HCEC 1CT (cell line): ENCODE measurements at regions not wholly inside any gene's neighbourhood (a gene's known extent, or its start where the extent isn't known, plus 50 kb on each side); places are given as distances from the start of the nearest gene placed in this dataset.
A peak's percentile ranks its signal among the peaks of the same experiment; 100 is the strongest.

ENCODE experiments used
- DNase-seq: peaks from one replicate; pipeline ENCODE4 v3.0.0-alpha.2; 2017

DNA sequence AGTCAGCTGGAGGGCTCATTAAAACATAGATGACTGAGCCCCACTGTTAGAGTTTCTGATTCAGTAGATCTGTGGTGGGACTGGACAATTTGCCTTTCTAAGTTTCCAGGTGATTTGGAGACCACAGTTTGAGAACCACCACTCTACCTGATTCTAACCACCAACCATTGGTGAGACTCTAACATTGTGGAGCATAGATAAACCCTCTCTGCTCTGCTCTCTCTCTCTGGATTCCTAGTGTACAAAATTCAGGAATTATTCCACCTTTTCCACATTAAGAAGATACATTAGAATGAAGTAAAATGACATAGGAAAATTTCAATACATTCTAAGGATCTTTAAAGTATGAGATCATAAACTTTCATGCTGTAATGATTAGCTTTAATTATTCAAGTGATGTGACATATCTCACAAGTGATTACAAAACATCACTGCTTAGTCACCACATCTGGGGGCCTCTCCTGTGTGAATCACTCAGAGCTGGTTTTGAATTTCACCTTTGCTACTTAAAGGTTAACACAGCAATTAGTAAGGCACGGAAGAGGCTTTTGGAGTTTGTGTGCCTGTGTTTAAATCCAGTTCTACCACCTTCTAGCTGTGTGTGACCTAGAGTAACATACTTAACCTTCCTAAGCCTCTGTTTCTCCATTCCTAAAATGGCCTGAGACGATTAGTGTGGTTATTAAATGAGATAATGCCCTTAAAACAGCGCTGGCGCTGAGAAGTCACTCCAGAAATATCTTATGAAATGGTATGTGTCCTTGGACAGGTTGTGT, 78.5 kb upstream of the NBEA start:
- peak; percentile 7 for DNase-seq

DNA sequence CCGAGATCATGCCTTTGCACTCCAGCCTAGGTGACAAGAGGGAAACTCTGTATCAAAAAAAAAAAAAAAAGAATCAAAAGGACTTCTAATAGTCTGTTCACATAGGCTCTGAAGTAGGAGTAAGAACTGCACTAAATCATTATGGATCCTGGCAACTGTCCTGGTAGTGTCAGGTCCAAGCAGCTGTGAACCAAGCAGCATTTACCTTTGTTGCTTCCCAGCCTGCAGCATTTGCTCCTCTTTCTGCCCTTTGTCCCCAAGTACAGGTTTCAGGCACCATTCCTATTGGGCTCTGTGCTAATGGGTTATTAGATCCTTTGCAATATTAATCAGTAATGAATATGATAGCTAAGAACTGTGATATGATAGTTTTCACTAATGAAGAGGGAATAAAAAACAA, 77.4 kb upstream of the NBEA start:
- DNase-seq: no peak

DNA sequence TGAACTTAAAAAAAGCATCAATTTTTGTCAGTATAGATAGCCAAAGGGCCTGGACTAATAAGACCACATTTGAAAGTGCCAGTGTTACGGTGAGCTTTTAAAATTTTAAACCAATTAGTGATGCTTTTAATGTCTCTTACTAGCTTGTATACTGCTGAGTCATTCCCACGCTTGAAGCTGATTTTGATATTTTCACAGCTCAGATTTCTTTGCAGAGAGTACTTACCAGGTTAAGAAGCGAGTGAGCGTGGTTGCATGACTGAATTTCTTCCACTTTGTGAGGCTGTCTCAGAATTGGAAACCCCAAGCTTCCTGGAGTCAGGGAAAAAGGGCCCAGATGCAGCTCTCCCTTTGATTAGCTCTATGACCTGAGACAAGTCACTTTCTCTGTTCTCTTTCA, 74.5 kb upstream of the NBEA start:
- no peak for DNase-seq

DNA sequence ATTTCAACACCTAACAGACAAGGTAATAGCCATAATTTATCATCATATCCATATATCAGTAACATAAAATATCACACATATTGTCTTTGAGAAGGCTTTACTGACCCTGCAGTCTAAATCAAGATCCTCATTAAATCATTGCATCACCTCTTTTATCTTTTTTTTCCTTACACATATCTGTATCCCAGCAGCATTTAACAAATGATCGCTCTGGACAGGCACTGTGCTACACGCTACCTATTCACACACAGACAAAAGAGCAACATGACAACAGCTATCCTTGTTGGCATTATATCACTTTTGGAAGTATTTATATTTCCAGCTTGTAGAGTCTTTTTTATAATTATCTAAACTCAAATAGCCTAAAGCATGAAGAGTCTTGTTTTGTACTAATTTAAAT, 73.3 kb upstream of the NBEA start:
- DNase-seq: no peak

DNA sequence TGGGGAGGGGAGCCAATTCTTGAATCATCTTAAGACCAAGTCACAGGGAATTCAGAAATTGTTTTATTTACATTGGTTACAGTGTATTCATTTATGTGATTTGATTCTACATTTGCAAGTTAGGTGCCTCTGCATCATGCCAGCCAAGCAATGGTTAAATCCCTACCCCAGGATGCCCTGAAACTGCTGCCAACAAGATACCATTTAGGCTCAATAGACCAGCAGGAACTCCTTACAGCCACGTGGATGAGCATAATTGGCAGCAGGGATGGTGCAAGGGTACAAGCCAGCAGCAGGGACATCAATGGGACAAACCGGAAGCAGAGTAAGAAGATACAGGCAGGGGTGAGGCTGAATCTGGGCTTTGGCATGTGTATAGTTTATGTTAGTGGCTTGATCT, 72.4 kb upstream of the NBEA start:
- no peak for DNase-seq

DNA sequence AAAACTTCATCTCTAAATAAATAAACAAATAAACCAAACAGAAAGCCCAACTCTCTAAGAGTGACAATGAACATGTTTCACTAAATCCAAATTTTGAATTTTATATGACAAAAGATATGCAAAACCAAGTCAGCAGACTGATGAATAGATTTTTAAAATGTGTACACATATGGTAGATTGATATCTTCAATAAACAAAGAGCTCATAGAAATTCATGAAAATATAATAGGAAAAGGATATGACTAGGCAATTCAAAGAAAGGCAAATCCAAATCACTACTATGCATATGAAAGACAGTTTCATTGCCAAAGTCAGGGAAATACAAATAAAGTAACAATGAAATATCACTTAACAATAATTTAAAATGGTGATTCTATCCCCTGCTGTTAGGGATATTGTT, 63.7 kb upstream of the NBEA start:
- no peak for DNase-seq

DNA sequence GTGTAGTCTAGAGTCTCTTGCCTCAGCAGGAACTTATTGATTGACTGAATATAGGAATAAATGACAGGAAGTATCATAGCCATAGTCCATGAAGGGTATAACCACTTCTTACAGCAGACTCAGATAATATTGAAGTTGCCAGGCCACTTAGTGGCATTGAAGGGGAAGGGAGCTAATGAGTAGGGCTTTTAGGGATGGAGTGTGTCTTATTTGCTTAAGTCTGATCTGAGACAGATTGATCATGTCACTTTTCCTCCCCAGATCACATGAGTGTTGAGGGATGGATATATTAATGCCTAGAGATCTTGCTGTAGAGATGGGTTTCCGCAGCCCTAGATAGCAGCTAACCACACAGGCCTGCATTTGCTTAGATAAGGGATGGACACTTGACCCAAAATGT, 62.2 kb upstream of the NBEA start:
- DNase-seq: no peak

DNA sequence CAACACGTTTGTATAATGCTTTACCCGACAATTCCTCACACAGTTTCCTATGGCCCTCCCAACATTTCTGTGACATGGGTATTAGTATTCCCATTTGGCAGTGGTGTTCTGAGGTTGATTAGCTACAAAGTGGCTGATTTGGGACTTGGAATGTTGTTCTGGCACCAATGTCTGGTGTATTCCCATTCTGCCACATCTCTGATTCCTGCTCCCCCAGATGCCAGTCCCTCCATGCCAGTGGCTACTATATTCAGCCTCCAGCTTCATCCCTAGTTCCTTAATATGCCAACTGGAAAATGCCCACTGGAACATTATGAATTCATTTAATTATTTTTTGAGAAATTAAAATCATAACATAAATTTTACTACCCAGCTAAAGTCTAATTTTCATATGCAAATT, 60.6 kb upstream of the NBEA start:
- no peak for DNase-seq

DNA sequence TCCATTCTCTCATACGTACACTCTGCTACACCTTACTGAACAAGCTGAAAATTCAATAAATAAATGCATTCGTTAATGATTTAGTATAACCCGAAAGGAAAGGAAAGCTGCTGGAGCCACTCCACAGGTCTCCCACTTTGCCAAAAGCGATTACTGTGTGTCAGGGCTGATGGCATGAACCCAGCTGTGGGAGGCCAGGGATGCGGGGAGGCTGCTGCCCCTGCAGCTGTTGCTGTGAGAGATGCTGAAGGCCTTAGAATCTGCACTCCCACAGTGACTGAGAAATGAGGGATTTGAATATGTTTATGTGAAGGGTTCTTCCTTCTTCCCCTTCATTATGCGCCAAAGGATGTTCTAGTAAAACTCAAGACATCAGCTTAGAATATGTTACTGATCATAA, 58.7 kb upstream of the NBEA start:
- DNase-seq: no peak

DNA sequence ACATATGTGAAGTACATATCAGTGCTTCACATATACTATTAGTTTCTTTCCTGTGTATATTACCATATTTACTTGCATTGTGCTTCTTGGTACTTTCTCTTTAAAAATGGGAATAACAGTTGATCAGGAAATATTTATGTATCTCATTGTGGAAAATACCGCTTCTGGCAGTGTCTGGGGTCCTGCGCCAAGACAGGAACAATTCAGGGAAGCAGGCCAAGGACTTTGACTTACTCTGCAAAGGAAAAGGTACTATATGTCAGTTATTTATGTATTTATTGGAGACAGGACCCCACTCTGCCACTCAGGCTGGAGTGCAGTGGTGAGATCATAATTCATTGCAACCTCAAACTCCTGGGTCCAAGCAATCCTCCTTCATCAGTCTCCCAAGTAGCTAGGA, 57.7 kb upstream of the NBEA start:
- DNase-seq: no peak

DNA sequence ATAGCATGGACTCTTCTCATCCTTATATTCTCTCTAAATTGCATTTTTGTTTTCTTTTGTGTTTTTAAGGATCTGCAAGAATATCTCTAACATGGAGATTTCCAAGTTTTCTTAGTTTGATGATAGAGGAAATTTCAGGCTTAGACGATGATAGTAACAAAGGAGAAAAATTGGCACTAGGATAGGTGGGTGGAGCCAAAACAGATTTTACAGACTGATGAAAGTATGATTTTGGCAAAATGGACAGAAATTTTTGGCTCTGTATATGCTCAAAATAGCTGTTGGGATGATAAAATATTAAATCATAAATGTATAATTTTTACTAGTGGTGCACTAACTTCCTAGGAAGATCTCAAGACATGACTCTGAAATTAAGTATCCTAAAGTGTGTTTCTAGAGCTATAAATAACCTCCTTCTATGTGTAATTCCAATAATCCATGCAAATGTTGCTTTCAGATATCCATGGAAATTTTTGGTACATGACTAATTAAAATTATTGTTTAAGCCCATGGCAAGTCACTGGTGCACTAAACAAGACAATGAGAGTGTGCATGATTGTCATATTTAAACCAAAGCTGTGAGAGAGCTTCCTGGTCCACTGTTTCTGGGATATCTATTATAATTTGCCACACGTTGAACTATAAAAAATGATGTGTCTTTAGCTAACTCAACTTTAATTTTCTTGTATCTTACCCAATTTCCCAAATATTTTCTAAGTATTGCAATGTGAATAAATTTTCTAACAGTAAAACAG, 55.8 kb upstream of the NBEA start:
- DNase-seq: no peak

DNA sequence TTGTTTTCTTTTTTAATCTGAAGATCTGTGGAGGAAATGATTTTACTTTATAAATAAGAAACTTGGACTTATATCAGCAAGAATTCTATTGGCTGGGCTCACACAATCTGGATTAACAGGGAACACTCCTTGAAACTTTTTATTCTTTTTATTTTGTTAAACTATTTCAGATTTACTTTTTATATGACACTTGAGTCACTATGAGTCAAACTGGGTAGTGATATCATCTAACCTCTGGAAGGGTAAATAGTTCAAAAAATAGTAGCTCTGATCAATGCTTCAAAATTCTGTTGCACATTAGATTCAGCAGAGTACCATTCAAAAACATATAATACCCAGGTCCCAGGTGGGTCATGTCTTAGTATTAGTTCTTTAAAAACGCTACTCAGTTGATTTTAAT, 55.1 kb upstream of the NBEA start:
- no peak for DNase-seq
